GM12878 (cell line): ENCODE measurements at regions not wholly inside any gene's neighbourhood (a gene's known extent, or its start where the extent isn't known, plus 50 kb on each side); places are given as distances from the start of the nearest gene placed in this dataset.

ENCODE experiments used
- ATAC-seq: fragments of 200-7000 bp; cut with Tn5 transposase; 3 replicates; pipeline ENCODE4 v1.9.1; 2020; ENCODE audit warnings: mild to moderate bottlenecking, moderate library complexity
- BruUV-seq: library from RNA; stranded (reverse); fragments of 400-500 nt; replicated peaks from 2 replicates; lab custom pipeline; 2021; lab: Mats Ljungman, UMichigan
- CTCF ChIA-PET: fragments of 300-600 bp; sonication (Branson Sonifier 250); formaldehyde crosslinking; extraction: SDS; loops from one replicate; lab custom pipeline; 2021; ENCODE audit warnings: inconsistent platforms; lab: Yijun Ruan, JAX
- POLR2A ChIA-PET: fragments of 350-600 bp; formaldehyde crosslinking; extraction: SDS; loops from one replicate; lab custom pipeline; 2021; ENCODE audit warnings: inconsistent platforms; lab: Charles Lee
- RAD21 ChIA-PET: fragments of 300-600 bp; sonication (Branson Sonifier 250); formaldehyde crosslinking; loops from one replicate; lab custom pipeline; 2023; ENCODE audit warnings: antibody characterized with exemption; ENCODE audit not compliant: unreplicated experiment; lab: Charles Lee
- SMC1A ChIA-PET: fragments of 300-600 bp; sonication (Branson Sonifier 250); formaldehyde crosslinking; loops from one replicate; lab custom pipeline; 2023; ENCODE audit not compliant: unreplicated experiment, uncharacterized antibody; lab: Charles Lee
- DNase-seq: peaks from one replicate; pipeline ENCODE4 v3.0.0-alpha.2; 2011; ENCODE audit warnings: low read depth, low spot score
- FAIRE-seq: peaks from 3 replicates; lab custom pipeline; 2011; peaks lifted over from hg19 to GRCh38; lab: Jason Lieb, UNC
- H2AFZ ChIP-seq: 2 replicates; pipeline ENCODE4 v1.6.0; 2011; ENCODE audit warnings: low read depth, low read length, control low read depth; ENCODE audit not compliant: control insufficient read depth
- H3K27ac ChIP-seq: 2 replicates; pipeline ENCODE4 v1.5.1; 2011; ENCODE audit warnings: control low read depth; ENCODE audit not compliant: control insufficient read depth, insufficient read depth
- H3K27me3 ChIP-seq, 2 experiments: replicated peaks in 1 of 2; 2 replicates each; pipeline versions ENCODE4 v1.6.0 to v1.6.1; 2011; ENCODE audit warnings: low read length in 1 of 2; ENCODE audit not compliant: control insufficient read depth in 2 of 2, insufficient read depth in 2 of 2
- H3K36me3 ChIP-seq, 2 experiments: 2 replicates each; pipeline ENCODE4 v1.5.1; 2011; ENCODE audit warnings: low read length in 1 of 2; ENCODE audit not compliant: control insufficient read depth in 2 of 2, insufficient read depth in 2 of 2
- H3K4me1 ChIP-seq: 2 replicates; pipeline ENCODE4 v1.6.1; 2011; ENCODE audit warnings: mild to moderate bottlenecking, low read length, moderate library complexity, mixed read lengths; ENCODE audit not compliant: control insufficient read depth, insufficient read depth
- H3K4me2 ChIP-seq: 2 replicates; pipeline ENCODE4 v1.6.0; 2011; ENCODE audit warnings: control low read depth; ENCODE audit not compliant: control insufficient read depth, insufficient read depth
- H3K4me3 ChIP-seq: fragments of 200-600 bp; sonication (generic); 2 replicates; pipeline ENCODE4 v1.5.1; 2016
- H3K79me2 ChIP-seq: 2 replicates; pipeline ENCODE4 v1.6.0; 2011; ENCODE audit warnings: low read length; ENCODE audit not compliant: control insufficient read depth, insufficient read depth
- H3K9ac ChIP-seq: 2 replicates; pipeline ENCODE4 v1.8.0; 2011; ENCODE audit warnings: low read length, control low read depth, mixed read lengths; ENCODE audit not compliant: control insufficient read depth, insufficient read depth
- H3K9me3 ChIP-seq: replicated peaks from 3 replicates; pipeline ENCODE4 v1.5.1; 2011; ENCODE audit warnings: mild to moderate bottlenecking, low read length; ENCODE audit not compliant: control insufficient read depth, insufficient read depth
- H4K20me1 ChIP-seq: 2 replicates; pipeline ENCODE4 v1.6.0; 2011; ENCODE audit not compliant: control insufficient read depth, insufficient read depth
- ATF7 ChIP-seq: fragments of 450-650 bp; IDR thresholded peaks from 2 replicates; pipeline ENCODE4 v1.6.1; 2016; ENCODE audit warnings: low read depth, mild to moderate bottlenecking
- ELK1 ChIP-seq: IDR thresholded peaks from 2 replicates; pipeline ENCODE4 v1.6.1; 2012; ENCODE audit warnings: low read depth, low read length, improper control_type of control experiment
- EZH2 ChIP-seq: IDR thresholded peaks from 2 replicates; pipeline ENCODE4 v1.6.1; 2012; ENCODE audit warnings: low read depth, mild to moderate bottlenecking, control low read depth, inconsistent platforms, low read length, borderline replicate concordance; ENCODE audit not compliant: control insufficient read depth
- FOS ChIP-seq: IDR thresholded peaks from 3 replicates; pipeline ENCODE4 v1.6.1; 2011; ENCODE audit warnings: borderline replicate concordance; ENCODE audit not compliant: insufficient read length; ENCODE audit errors: extremely low read depth
- NR2F1 ChIP-seq: fragments of 450-650 bp; conservative IDR thresholded peaks from 2 replicates; pipeline ENCODE4 v1.6.1; 2017; ENCODE audit warnings: mild to moderate bottlenecking
- PKNOX1 ChIP-seq: fragments of 450-650 bp; IDR thresholded peaks from 2 replicates; pipeline ENCODE4 v1.6.1; 2016; ENCODE audit warnings: mild to moderate bottlenecking
- POLR2AphosphoS5 ChIP-seq: IDR thresholded peaks from 2 replicates; pipeline ENCODE4 v1.6.1; 2011; ENCODE audit warnings: mild to moderate bottlenecking, low read length, inconsistent platforms
- RFX5 ChIP-seq: IDR thresholded peaks from 2 replicates; pipeline ENCODE4 v1.6.1; 2011; ENCODE audit warnings: low read depth, low read length, improper control_type of control experiment
- SIX5 ChIP-seq: IDR thresholded peaks from 2 replicates; pipeline ENCODE4 v1.6.1; 2011; ENCODE audit warnings: mild to moderate bottlenecking, low read depth, low read length, moderate library complexity; ENCODE audit not compliant: severe bottlenecking
- TCF7 ChIP-seq: IDR thresholded peaks from 2 replicates; pipeline ENCODE4 v1.6.1; 2014; ENCODE audit warnings: antibody characterized with exemption, borderline replicate concordance
- WRNIP1 ChIP-seq: IDR thresholded peaks from 2 replicates; pipeline ENCODE4 v1.6.1; 2011; ENCODE audit warnings: low read depth, low read length, improper control_type of control experiment, borderline replicate concordance
- ZBTB33 ChIP-seq: fragments of 450-650 bp; IDR thresholded peaks from 2 replicates; pipeline ENCODE4 v1.6.1; 2017; ENCODE audit warnings: mild to moderate bottlenecking
- ZNF384 ChIP-seq: IDR thresholded peaks from 2 replicates; pipeline ENCODE4 v1.6.1; 2012; ENCODE audit warnings: low read depth, mild to moderate bottlenecking, low read length, improper control_type of control experiment, borderline replicate concordance
- WGBS: methylation state at CpG from one replicate; pipeline ENCODE4 v1.1.6; 2016; ENCODE audit warnings: low lambda C conversion rate; ENCODE audit not compliant: insufficient replicate concordance, insufficient coverage; ENCODE audit errors: missing lambda C conversion rate; 5-methylcytosine and 5-hydroxymethylcytosine counted together
- in situ Hi-C: fragments of 300-500 bp; cut with MboI; formaldehyde crosslinking; loops from 9 replicates; pipeline ENCODE4 v1.14.3; 2018; ENCODE audit warnings: mixed read lengths
- intact Hi-C: fragments of 100-400 bp; cut with micrococcal nuclease; formaldehyde crosslinking; loops from one replicate; pipeline ENCODE4 v1.14.2; 2022; ENCODE audit not compliant: unreplicated experiment

GRCh38 chr16:5305023-5305422, 207.4 kb upstream of the EEF2KMT start:
- Histone ChIP-seq H3K9ac (no peak overlapping the region), H3K4me1 (no peaks in the 10 kb centered on the region), H4K20me1 (no peaks in the 10 kb centered on the region), H3K27me3 (no peaks in the 10 kb centered on the region), H3K4me3 (no peak overlapping the region), H3K79me2 (no peaks in the 10 kb centered on the region), H3K4me2 (no peak overlapping the region), H2AFZ (no peak overlapping the region), H3K27ac (no peak overlapping the region), H3K9me3 (no peaks in the 10 kb centered on the region), H3K36me3 (no peaks in the 10 kb centered on the region)
- ChIA-PET CTCF (no interaction called here), RAD21 (no interaction called here), SMC1A (interaction anchor here (0.6 kb wide), 1 partner anchor 116 kb away, joined by 3 read pairs; no protein-coding TSS in a partner anchor), POLR2A (no interaction called here)
- DNase-seq (no peak), FAIRE-seq (no peak), ATAC-seq (no peak)
- no peak for TF ChIP-seq ZBTB33
- no peak for TF ChIP-seq SIX5
- no peak for TF ChIP-seq POLR2AphosphoS5
- TF ChIP-seq WRNIP1, result no peak
- TF ChIP-seq ATF7, result no peak
- TF ChIP-seq EZH2, result no peak
- TF ChIP-seq FOS, result no peak
- no peak for TF ChIP-seq ELK1
- no peak for TF ChIP-seq NR2F1
- no peak for TF ChIP-seq TCF7
- no peak for TF ChIP-seq RFX5
- TF ChIP-seq PKNOX1, result no peak
- TF ChIP-seq ZNF384, result no peak
- intact Hi-C loops (no loop called here), in situ Hi-C loops (no loop called here)
- BruUV-seq, result no TSS peak
- WGBS, result 36% methylated on average over 4 of the region's 4 CpGs
